Mucosa of stomach (tissue), 1 donor: ENCODE measurements at regions not wholly inside any gene's neighbourhood (a gene's known extent, or its start where the extent isn't known, plus 50 kb on each side); places are given as distances from the start of the nearest gene placed in this dataset.
"Not testable (repeated sequence)": the region's sequence is repeated elsewhere in the genome, so short reads cannot be mapped to it uniquely, and the experiment has no call there.

Experiments
- H3K27me3 ChIP-seq: one replicate; pipeline ENCODE4 v1.7.0; 2013; ENCODE audit warnings: mild to moderate bottlenecking, low read length; ENCODE audit not compliant: control insufficient read depth, insufficient read depth
- H3K36me3 ChIP-seq: one replicate; pipeline ENCODE4 v1.7.0; 2013; ENCODE audit warnings: low read length; ENCODE audit not compliant: control insufficient read depth, insufficient read depth
- H3K4me1 ChIP-seq: one replicate; pipeline ENCODE4 v1.7.0; 2013; ENCODE audit warnings: mild to moderate bottlenecking, low read length; ENCODE audit not compliant: control insufficient read depth, insufficient read depth
- H3K4me3 ChIP-seq: one replicate; pipeline ENCODE4 v1.7.0; 2013; ENCODE audit warnings: low read length
- H3K9ac ChIP-seq: one replicate; pipeline ENCODE4 v1.7.0; 2013; ENCODE audit warnings: mild to moderate bottlenecking, low read length, moderate library complexity
- H3K9me3 ChIP-seq: one replicate; pipeline ENCODE4 v1.7.0; 2013; ENCODE audit warnings: mild to moderate bottlenecking, low read length, moderate library complexity; ENCODE audit not compliant: control insufficient read depth
- donor health status: Pancreatic carcinoma.

- Histone ChIP-seq H3K9me3 (no peaks in the 10 kb centered on the region), H3K9ac (no peak overlapping the region), H3K4me3 (no peak overlapping the region), H3K27me3 (no peaks in the 10 kb centered on the region), H3K4me1 (no peaks in the 10 kb centered on the region), H3K36me3 (no peaks in the 10 kb centered on the region)
Measured at GRCh38 chr13:64591971-64592370, 2638.2 kb downstream of the PCDH9 start.

GRCh38 chr13:64579331-64579730 lies 2650.8 kb downstream of the PCDH9 start:
- Histone ChIP-seq H3K9ac (no peak overlapping the region), H3K9me3 (no peaks in the 10 kb centered on the region), H3K36me3 (no peaks in the 10 kb centered on the region), H3K4me1 (no peaks in the 10 kb centered on the region), H3K4me3 (no peak overlapping the region), H3K27me3 (no peaks in the 10 kb centered on the region)

DNA sequence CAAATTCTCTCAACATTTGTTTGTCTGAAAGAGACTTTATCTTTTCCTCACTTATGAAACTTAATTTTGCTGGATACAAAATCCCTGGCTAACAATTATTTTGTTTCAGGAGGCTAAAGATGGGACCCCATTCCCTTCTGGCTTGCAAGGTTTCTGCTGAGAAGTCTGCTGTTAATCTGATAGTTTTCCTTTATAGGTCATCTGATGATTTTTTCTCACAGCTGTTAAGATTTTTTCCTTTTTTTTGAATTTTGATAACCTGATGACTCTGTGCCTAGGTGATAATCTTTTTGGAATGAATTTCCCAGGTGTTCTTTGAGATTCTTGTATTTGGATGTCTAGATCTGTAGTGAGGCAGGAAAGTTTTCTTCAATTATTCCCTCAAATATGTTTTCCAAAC lies 2661.4 kb downstream of the PCDH9 start:
- no peaks in the 10 kb centered on the region for H3K27me3 ChIP-seq
- H3K4me3 ChIP-seq = no peak overlapping the region
- H3K9me3 ChIP-seq = no peaks in the 10 kb centered on the region
- no peak overlapping the region for H3K9ac ChIP-seq
- no peaks in the 10 kb centered on the region for H3K4me1 ChIP-seq
- H3K36me3 ChIP-seq = no peaks in the 10 kb centered on the region

GRCh38 chr13:64558031-64558430 lies 2672.1 kb downstream of the PCDH9 start:
- not testable (repeated sequence) for H3K4me1 ChIP-seq, H3K36me3 ChIP-seq, H3K4me3 ChIP-seq, H3K9me3 ChIP-seq, H3K9ac ChIP-seq, H3K27me3 ChIP-seq

DNA sequence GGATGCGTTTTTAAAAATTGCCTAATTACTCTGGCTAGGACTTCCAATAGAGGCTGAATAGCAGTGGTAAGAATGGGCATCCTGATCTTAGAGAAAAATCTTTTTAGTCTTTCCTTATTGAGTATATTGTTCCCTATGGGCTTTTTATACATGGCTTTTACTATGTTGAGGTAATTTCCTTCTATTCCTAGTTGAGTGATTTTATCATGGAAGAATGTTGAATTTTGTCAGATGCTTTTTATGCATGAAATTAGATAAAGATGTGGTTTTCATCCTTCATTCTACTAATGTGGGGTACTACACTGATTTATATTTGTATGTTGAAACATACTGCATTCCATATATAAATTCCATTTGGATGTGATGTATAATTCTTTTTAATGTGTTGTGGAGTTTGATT lies 2673.8 kb downstream of the PCDH9 start:
- no peaks in the 10 kb centered on the region for H3K27me3 ChIP-seq
- H3K9ac ChIP-seq = no peak overlapping the region
- H3K4me3 ChIP-seq = no peak overlapping the region
- H3K4me1 ChIP-seq = no peaks in the 10 kb centered on the region
- no peaks in the 10 kb centered on the region for H3K9me3 ChIP-seq
- H3K36me3 ChIP-seq = no peaks in the 10 kb centered on the region

DNA sequence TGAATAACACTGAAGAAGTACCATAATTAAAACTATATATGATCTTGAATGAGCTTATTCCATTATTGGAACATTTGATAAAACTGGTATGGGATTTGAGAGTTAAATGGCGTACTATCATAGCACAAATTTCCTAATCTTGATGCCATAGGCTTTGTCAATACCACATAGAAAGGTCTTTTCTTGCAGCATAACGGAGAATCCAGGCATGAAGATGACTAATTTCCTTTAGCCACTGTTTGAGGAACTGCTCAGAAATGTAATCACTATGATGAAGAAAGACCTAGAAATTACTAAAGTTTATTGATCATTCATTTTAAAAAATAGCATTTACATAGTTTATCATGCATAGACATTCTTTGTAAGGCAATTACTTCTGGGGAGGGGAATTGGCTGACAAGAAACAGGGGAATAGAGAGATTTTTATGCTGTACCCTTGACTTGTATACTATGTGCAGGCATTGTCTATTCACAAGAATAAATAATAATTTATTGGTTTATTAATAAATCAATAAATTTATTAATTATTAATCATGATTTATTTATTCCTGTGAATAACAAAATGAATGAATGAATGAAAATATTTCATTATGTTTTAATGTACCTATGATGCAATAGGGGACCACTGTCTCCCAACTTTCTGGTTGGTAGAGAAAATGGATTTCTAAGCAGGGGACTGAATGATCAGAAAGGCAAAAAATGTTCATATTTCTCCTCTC lies 2676.6 kb downstream of the PCDH9 start:
- Histone ChIP-seq H3K9me3 (no peaks in the 10 kb centered on the region), H3K9ac (no peak overlapping the region)

GRCh38 chr13:64551755-64552154 lies 2678.4 kb downstream of the PCDH9 start:
- H3K27me3 ChIP-seq = no peaks in the 10 kb centered on the region
- no peak overlapping the region for H3K4me3 ChIP-seq
- H3K9ac ChIP-seq = no peak overlapping the region
- H3K9me3 ChIP-seq = no peaks in the 10 kb centered on the region
- H3K36me3 ChIP-seq = no peaks in the 10 kb centered on the region
- H3K4me1 ChIP-seq = no peaks in the 10 kb centered on the region

More for the DNA sequence above, 2676.6 kb downstream of the PCDH9 start:
- H3K27me3 ChIP-seq = no peaks in the 10 kb centered on the region
- H3K4me3 ChIP-seq = no peak overlapping the region
- no peaks in the 10 kb centered on the region for H3K36me3 ChIP-seq
- no peaks in the 10 kb centered on the region for H3K4me1 ChIP-seq

DNA sequence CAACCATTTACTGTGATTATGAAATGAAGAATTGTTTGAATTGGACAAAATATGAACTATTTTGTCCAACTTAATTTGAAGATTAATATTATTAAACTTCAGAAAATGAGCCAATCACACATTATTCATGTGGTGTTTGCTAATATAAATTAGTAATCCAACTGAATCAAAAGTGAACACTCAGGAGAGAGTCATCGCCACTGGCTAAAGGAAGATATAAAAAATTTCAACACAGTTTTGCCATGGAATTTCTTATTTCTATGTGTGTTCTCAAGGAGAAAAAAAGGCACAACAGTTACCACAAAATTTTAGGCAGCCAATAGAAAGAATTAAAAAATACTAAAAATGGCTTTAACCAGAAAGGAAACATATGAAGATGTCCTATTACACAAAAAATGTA lies 2683.8 kb downstream of the PCDH9 start:
- H3K4me1 ChIP-seq = no peaks in the 10 kb centered on the region
- H3K27me3 ChIP-seq = no peaks in the 10 kb centered on the region
- H3K9ac ChIP-seq = no peak overlapping the region

GRCh38 chr13:64540976-64541375 lies 2689.2 kb downstream of the PCDH9 start:
- H3K36me3 ChIP-seq = no peaks in the 10 kb centered on the region
- no peaks in the 10 kb centered on the region for H3K9me3 ChIP-seq
- H3K27me3 ChIP-seq = no peaks in the 10 kb centered on the region
- no peak overlapping the region for H3K9ac ChIP-seq
- H3K4me1 ChIP-seq = no peaks in the 10 kb centered on the region
- no peak overlapping the region for H3K4me3 ChIP-seq

More for the DNA sequence above, 2683.8 kb downstream of the PCDH9 start:
- Histone ChIP-seq H3K36me3 (no peaks in the 10 kb centered on the region), H3K4me3 (no peak overlapping the region), H3K9me3 (no peaks in the 10 kb centered on the region)

GRCh38 chr13:64540468-64540867 lies 2689.7 kb downstream of the PCDH9 start:
- H3K36me3 ChIP-seq = no peaks in the 10 kb centered on the region
- H3K9ac ChIP-seq = no peak overlapping the region
- no peaks in the 10 kb centered on the region for H3K4me1 ChIP-seq
- H3K4me3 ChIP-seq = no peak overlapping the region
- H3K27me3 ChIP-seq = no peaks in the 10 kb centered on the region
- H3K9me3 ChIP-seq = no peaks in the 10 kb centered on the region

DNA sequence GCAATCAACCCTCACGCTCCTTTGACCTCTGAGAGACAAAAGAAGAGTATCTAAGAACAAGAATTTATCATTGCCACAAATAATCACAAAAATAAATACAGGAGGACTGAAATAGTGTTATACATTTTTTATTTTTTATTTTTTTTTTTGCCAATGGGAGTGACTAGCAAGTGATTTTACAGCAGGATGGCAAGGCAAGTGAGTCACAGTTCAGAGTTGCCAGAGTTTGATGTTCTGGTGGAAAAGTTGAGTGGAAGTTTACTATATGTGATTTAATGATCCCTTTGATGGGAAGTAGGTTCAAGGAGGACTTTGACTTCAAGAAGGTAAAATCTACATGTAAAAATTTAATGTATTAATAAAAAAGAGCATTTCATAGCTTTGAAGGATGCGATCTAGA lies 2691.4 kb downstream of the PCDH9 start:
- Histone ChIP-seq H3K4me1 (no peaks in the 10 kb centered on the region), H3K9ac (no peak overlapping the region), H3K4me3 (no peak overlapping the region), H3K36me3 (no peaks in the 10 kb centered on the region), H3K9me3 (no peaks in the 10 kb centered on the region), H3K27me3 (no peaks in the 10 kb centered on the region)

DNA sequence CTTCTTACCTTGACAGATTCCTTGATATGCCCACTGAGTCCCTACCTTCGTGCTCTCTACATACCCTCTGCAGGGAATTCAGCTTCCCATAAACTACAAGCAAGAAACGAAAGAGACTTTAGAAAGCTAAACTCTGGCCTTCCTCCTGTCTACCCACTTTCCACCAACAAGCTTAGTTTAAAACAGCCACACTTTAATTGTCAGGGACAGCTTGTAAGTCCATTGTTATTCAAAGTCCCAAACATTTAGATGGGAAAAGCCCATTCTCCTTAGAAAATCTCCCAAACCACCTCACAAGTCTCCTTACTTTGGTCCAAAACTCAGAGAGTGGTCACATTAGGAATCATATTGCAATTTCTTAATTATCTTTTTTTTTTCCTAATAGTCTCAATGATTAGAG lies 2695.8 kb downstream of the PCDH9 start:
- H3K36me3 ChIP-seq = no peaks in the 10 kb centered on the region
- H3K9ac ChIP-seq = no peak overlapping the region
- no peaks in the 10 kb centered on the region for H3K27me3 ChIP-seq
- H3K4me1 ChIP-seq = no peaks in the 10 kb centered on the region
- no peak overlapping the region for H3K4me3 ChIP-seq
- H3K9me3 ChIP-seq = no peaks in the 10 kb centered on the region

DNA sequence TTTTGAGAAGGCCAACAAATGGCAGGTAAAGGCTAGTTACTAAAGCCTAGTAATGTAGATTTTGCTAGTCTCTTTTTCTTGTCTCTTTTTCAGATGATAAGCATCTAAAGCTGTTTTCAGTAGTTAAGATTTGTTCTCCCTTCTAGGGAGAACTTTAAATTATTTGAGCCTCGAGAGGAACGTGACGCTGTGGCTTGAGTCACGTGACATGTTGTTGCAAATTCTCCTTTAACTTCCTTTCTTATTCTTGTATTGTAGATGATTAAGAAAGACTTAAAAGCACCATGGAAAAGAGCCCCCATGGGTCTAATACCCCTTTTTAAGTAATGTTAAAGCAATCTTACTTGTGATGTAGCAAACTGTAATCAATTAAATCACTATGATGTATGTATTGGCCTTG lies 2698.7 kb downstream of the PCDH9 start:
- Histone ChIP-seq H3K4me1 (no peaks in the 10 kb centered on the region), H3K27me3 (no peaks in the 10 kb centered on the region), H3K9me3 (no peaks in the 10 kb centered on the region), H3K9ac (no peak overlapping the region), H3K4me3 (no peak overlapping the region), H3K36me3 (no peaks in the 10 kb centered on the region)
